Erythroblast (primary cell): ENCODE measurements at regions not wholly inside any gene's neighbourhood (a gene's known extent, or its start where the extent isn't known, plus 50 kb on each side); places are given as distances from the start of the nearest gene placed in this dataset.
"Not testable (repeated sequence)": the region's sequence is repeated elsewhere in the genome, so short reads cannot be mapped to it uniquely, and the experiment has no call there.

ENCODE experiments used
- DNase-seq, 2 experiments: peaks; one replicate each; lab custom pipeline; 2025; lab: John Stamatoyannopoulos, UW
- GATA1 ChIP-seq: IDR thresholded peaks from 2 replicates; pipeline ENCODE4 v1.6.1; 2011; ENCODE audit warnings: low read depth, mild to moderate bottlenecking, control low read depth, low read length, moderate library complexity
- POLR2A ChIP-seq: IDR thresholded peaks from 2 replicates; pipeline ENCODE4 v1.6.1; 2011; ENCODE audit warnings: mild to moderate bottlenecking, low read length

DNA sequence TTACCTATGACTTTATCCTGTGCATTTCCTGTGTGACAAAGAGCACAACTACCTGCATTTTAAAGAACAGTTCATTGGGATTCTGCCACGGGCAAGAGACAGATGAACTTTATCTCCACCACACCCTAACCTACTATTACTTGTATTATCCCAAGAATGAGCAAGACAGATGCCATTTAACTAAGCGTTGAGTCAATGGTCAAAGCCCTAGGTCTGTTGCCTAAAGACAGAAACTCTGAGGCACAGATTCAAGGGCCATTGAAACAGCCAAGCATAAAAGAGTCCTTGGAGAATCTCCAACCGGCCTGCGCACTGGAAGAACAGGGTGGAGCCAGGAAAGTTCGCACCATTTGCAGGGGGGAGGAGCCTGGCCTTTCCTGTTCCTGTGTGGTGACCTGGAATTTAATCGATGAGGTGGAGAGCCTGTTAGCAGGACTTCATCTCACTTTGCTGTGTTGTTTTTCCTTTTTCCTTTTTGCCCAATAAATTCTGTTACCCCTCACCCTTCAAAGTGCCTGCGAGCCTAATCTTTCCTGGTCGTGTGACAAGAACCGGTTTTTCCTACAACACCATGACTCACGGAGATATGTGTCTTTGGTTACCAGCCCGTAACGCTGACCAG is 146.4 kb upstream of the DIAPH2 start:
- DNase-seq: no peak
- TF ChIP-seq GATA1 (no peak), POLR2A (no peak)

DNA sequence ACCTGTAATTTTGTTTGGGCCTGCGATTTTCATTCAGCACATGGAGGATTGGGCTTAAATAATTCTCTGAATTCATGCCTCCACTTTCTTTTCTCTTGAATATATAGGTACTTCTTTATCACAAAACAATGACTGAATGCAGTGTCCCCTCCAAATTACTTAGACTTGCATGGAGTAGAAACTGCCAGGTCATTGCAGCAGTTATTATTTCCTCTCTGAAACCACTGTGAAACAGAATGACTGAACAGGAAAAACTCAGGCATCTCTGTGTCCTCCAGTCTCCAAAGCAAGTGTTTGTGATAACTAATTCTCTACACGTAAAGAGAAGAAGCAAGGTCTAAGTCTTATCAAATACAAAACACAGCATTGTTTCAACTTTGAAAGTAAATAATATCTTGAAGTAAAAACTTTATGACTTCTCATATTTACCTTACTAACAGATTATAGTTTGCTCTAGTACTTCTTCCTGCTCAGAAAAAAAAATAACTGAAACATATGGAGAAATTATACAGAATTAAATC is 144.5 kb upstream of the DIAPH2 start:
- DNase-seq: no peak
- no peak for TF ChIP-seq GATA1
- no peak for TF ChIP-seq POLR2A

DNA sequence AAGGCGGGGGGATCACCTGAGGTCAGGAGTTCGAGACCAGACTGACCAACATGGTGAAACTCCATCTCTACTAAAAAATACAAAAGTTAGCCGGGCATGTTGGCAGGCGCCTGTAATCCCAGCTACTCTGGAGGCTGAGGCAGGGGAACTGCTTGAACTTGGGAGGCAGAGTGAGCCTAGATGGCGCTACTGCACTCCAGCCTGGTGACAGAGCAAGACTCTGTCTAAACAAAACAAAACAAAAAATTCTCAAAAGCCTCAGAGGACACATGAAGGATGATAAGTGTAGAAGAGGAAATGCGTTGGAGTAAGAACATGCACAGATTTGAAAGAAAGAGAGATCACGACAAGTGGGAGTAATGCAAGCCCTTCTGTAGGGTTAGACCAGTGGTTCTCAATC is 138.4 kb upstream of the DIAPH2 start:
- not testable (repeated sequence) for DNase-seq

DNA sequence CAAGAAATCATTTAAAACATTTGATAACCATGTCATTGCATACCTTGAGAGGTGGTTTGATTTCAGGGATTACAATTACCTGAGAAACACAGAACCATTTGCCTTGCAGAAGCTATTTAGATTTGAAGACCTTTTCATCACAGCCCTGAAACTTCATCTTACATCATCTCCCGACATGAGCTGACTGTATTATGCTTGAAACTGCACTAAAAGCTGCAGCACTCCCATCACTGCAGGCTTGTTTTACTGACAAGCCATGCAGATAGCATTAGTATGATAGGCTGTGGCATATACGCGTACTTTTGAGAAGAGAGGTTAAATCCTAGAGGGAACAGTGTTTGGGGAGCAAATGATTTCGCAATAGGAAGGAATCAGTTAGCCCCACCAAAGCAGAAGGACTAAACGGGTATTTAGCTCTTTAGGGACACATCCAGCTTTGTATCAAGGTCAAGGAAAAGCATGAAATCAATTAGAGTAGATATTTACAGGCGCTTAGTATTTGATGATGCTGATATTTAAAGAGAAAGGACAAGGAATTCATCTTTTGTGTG is 133.2 kb upstream of the DIAPH2 start:
- no peak for DNase-seq
- TF ChIP-seq GATA1 (no peak), POLR2A (no peak)

DNA sequence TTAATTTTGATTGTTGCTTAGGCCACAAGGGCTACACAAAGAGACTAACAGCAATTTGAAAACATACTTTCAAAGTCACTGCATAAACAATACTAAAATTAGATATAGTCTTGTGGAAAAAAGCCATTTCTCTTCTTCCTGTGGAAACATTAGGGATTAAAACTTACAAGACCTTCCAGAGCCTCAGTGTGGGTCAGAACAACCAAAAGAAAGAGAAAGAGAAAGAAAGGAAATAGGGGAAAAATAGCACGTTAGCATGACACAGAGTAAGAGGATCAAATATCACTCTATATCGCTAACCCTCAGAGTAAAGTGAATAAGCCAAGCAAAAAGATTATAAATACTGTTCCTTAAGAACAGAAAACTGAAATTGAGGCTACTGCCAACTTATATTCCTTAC is 127.8 kb upstream of the DIAPH2 start:
- no peak for DNase-seq
- no peak for TF ChIP-seq POLR2A

DNA sequence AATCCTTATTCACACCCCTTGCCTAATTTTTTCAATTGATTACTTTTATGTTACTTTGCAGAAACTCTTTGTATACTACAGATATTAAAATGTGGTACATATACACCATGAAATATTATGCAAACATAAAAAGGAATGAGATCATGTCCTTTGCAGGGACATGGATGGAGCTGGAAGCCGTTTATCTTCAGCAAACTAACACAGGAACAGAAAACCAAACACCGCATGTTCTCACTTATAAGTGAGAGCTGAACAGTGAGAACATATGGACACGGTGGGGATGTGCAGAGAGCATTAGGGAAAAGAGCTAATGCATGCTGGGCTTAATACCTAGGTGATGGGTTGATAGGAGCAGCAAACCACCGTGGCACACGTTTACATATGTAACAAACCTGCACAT is 123.5 kb upstream of the DIAPH2 start:
- not testable (repeated sequence) for DNase-seq

DNA sequence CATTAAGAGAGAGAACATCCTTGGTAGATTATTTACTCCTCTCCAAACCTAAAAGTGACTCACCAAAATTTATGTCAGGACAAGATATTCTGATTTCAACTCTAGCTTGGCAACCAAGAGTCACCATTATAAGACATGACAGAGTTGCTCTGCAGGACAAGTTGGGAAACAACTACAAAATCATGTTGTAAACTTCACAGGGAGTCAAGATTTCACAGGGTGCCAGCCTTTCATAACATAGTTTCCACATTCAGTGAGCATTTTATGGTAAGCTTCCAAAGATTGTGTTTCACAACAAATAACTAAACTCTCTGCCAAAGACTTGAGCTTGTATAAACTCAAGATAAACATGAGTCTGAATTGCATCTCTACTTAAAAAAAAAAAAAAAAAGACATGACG is 121.0 kb upstream of the DIAPH2 start:
- no peak for DNase-seq
- TF ChIP-seq POLR2A (no peak), GATA1 (no peak)

DNA sequence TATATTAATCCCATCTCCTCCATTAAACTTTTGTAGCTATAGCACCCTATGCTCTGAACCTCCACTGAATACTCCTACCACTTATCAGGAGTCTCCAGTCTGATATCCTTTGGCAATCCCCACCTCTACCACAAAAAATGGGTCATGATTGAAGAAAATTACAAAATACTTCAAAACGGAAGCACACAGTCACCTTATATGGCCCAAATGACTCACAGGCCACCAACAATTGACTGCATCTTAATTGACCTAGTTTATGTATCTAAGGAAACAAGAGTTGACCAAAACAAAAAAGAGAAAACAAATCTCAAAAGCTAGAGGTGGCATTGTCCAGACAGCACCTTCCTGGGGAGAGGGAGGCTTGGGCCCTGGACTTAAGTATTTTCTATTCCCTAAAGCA is 120.0 kb upstream of the DIAPH2 start:
- TF ChIP-seq POLR2A (no peak), GATA1 (no peak)
- no peak for DNase-seq

DNA sequence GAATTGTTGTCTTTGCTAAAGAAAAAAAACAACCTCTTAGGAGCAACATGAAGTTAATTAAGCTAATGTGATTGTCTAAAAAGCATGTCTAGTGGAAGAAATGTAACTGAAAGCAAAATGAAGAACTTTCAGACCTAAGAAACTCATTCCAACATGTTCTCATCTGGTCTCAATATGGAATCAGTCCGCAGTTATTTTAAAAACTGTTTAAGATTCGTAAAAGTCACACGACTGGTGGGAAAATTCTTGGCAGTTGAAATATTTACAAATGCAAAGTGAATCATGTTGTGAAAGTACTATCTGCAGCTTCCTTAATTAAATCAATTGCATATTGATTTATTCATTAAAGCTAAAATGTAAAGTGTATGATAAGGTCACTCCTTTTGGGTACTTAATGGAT is 117.8 kb upstream of the DIAPH2 start:
- no peak for DNase-seq
- TF ChIP-seq GATA1 (no peak), POLR2A (no peak)

DNA sequence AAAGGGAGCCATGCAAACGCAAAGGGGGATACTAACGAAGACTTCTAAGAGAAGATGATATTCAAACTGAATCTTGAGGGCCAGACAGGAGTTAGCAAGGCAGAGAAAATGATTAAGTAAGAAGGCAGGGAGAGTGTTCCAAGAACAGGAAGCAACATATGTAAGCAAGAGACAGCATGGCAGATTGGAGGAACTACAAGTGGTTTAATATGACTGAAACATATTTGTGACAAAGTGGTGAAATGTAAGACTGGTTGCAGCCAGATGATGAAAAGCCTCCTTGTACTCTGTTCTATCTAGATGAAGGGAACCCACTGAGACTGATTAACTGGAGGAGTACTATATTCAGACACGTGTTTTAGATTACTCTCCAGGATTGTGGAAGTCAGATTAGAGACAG is 116.6 kb upstream of the DIAPH2 start:
- TF ChIP-seq GATA1: no peak
- TF ChIP-seq POLR2A: no peak
- DNase-seq: no peak

DNA sequence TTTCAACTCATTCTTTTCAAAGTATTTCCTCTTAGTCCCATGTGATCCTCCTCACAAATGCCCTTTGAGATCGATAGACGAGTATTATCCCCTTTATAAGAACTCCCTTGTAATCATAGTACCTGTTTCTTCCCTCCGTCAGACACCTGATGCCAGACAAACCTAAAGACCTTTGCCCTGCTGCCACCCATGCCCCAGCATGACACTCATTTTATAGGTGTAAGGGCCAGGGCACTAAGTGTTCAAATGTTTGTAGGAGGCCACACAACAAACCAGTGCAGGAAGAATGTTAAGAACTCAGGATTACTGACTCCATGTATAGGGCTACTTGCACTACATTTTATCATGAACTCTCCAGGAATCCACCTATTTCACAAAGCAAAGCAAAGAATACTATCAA is 115.6 kb upstream of the DIAPH2 start:
- TF ChIP-seq GATA1: no peak
- TF ChIP-seq POLR2A: no peak
- no peak for DNase-seq

DNA sequence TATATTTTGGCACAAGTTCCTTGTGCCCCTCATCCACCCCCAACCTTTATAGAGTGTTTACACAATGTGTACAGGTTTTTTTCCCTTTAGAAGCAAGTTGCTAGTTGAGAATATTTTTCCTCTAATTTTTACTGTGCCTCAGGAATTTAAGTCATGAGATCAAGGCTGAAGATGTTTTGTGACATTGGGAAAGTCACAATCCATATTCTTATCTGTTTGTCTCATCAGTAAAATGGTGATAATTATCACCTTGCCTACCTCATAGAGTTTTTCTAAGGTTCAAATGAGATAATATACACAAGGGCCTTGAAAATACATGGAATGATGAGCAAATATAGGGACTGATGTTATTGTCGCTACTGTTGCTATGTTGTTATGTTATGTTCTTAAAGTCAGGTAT is 109.6 kb upstream of the DIAPH2 start:
- DNase-seq: no peak
- TF ChIP-seq GATA1 (no peak), POLR2A (no peak)

DNA sequence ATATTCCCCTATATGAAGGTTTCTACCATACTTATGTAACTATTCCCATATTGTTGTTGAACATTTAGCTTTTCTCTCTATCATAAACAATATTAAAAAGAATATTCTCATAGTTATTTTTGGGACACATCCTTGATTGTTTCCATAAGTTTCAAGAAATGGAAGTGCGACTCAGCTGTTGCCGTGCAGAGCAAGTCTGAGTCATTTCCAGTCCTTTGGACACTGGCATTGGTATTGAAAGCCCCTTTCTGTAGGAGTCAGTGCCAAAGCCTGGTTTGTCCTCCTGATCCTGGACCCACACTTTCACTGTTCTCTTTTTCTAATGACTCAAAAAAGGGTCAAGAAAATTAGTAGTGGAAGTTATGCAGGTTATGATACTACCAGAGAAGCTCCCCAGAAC is 108.3 kb upstream of the DIAPH2 start:
- DNase-seq: no peak
- no peak for TF ChIP-seq GATA1
- TF ChIP-seq POLR2A: no peak

DNA sequence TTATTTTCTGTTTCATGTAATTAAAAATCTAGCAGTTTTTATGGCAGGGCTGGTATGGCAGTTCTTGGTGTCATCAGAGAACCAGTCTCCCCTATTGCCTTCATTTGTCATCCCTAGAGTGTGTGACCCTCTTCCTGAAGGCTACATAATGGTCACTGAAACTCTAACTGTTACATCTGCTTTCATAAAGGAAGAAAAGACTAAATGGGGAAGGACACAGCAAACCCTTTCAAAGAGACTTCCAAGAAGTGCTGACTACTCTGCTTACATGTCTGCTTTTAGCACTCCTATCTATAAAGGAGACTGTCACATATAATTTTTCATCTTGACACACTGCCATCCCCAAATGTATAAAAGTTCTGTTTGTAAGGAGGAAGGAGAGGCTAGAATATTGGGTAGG is 105.9 kb upstream of the DIAPH2 start:
- no peak for TF ChIP-seq GATA1
- no peak for TF ChIP-seq POLR2A
- DNase-seq: no peak

DNA sequence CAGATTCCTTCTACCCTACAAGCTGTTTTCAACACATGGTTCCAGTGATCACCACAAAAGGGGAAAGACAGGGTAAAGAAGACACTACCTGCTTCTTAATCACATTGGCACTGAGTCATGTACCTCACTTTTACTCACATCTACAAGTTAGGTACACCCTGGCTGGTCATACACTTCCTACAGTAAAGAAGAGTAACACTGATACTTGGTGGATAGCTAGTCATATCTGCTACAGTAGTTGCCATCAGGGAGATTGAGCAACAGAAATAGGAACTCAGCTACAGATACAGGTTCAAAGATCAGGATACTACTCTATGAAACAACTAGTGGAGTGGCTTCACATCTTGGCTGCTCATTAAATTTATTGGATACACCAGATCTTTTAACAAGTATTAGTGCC is 105.4 kb upstream of the DIAPH2 start:
- DNase-seq: no peak
- no peak for TF ChIP-seq POLR2A
- TF ChIP-seq GATA1: no peak
